Activated CD8-positive, alpha-beta memory T cell treated with anti-CD3 and anti-CD28 coated beads for 36 hours (primary cell): ENCODE measurements at regions not wholly inside any gene's neighbourhood (a gene's known extent, or its start where the extent isn't known, plus 50 kb on each side); places are given as distances from the start of the nearest gene placed in this dataset.
"Not testable (repeated sequence)": the region's sequence is repeated elsewhere in the genome, so short reads cannot be mapped to it uniquely, and the experiment has no call there.

Experiments
- CTCF ChIA-PET: fragments of 350-600 bp; sonication (Branson Sonifier 250); formaldehyde crosslinking; loops from one replicate; lab custom pipeline; 2021; ENCODE audit warnings: antibody characterized with exemption; lab: Charles Lee
- POLR2A ChIA-PET: fragments of 350-600 bp; sonication (Branson Sonifier 250); formaldehyde crosslinking; loops from one replicate; lab custom pipeline; 2021; ENCODE audit warnings: antibody characterized with exemption; lab: Charles Lee

DNA sequence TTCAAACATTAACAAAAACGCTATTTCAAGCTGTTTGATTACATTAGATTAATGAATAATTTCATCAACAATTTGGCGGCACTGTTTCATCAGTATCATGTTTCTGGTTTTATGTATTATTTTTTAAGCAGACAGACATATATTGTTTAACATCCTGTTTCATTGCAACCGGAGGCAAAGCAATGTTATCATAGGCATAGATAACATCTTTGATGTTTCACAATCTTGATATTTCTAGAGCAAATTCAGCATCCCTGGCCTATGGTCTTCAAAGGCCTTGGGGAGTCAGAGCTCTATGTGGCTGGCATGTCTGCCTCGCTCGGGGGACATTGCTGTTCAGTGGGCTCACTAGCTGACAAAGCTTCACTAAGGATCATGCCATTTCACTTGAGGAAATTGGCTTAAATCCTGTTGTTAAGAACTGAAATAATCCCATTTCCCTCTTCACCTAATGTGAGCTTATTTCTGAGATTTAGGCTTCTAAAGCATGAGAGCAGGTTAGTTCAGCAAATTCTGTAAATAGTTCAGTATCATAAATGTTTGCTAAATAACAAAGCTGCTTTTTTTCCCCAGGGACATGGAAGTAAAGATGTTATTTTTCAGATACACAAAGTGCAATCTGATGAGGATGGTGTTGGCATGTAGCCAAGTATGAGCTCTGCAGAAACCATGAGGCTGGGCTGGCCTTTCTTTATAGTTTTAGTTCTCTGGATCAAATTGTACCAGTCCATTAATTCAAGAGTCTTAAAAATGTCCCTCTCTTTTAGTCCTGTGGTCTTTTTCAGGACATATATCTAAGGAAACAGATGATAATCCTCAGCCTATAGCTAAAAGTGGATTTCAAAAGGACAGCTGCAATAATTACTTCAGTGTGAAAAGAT, 941.4 kb downstream of the PLOD2 start:
- ChIA-PET POLR2A (no interaction called here), CTCF (no interaction called here)

DNA sequence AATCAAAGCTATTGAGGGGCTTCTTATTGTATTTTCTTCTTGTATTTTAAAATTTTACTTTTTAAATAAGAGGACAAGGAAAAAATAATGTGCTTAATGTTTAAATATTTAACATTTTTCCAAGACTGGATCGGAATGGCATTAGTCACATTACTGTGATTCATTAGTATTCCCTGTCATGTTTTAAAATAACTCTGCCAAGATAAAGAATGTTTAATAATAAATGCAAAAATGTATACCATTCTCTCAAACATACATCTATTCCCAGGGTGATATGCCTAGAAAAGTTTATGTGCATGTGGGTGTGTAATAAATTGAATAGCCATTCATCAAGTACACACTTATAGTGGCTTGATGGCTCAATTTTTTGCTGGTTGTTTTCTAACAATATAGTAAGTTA, 936.1 kb downstream of the PLOD2 start:
- ChIA-PET POLR2A (no interaction called here), CTCF (no interaction called here)

DNA sequence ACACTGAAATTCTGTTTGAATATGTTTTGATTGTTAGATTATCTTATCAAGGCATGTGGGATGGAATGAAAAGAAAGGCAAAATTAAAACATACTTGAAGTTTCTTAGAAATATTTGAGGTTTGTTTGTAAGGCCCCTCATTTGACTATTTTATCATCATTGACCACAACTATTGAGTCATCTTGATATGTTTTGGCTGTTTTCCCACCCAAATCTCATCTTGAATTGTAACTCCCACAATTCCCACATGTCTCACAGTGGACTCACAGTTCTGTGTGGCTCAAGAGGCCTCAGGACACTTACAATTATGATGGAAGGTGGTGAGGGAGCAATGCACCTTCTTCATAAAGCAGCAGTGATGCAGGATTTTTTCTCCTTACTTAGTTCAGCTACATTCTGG, 917.1 kb downstream of the PLOD2 start:
- POLR2A ChIA-PET, result no interaction called here
- CTCF ChIA-PET, result no interaction called here

DNA sequence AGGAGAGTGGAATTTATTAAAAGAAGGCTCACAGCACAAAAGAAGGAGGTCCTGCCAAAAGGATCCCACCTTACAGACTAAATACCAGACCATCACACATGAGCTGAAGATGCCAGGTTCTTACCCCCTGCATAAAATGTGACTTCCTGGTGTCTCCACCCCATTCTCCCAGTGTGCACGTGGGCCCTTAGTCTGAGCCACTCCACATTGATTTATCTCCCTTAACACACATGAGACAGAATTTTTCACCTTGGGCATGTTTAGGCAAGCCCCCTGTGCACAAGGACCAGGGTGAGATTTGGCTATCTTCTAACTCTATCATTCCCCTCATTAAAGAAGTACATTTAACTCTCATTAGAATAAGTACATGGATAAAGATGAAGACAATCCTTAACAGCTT, 916.7 kb downstream of the PLOD2 start:
- POLR2A ChIA-PET, result no interaction called here
- CTCF ChIA-PET, result no interaction called here

DNA sequence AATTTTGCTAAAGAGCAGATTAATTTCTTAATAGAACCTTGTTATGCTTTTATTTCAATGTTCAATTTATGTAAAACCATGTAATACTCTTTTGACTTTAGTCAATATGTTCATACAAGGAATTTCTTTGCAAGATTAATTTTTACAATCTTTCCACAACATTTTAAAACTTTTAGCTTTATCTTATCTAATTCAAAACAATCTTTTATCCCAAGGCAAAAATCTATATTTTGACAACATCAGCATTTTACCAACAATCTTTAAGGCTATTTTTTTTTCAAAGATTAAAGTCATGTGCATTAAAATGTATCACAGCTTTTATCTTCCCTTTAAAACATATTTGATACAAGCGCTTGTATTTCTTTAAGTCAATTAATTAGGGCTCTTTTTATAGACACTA, 914.7 kb downstream of the PLOD2 start:
- ChIA-PET POLR2A (no interaction called here), CTCF (no interaction called here)

DNA sequence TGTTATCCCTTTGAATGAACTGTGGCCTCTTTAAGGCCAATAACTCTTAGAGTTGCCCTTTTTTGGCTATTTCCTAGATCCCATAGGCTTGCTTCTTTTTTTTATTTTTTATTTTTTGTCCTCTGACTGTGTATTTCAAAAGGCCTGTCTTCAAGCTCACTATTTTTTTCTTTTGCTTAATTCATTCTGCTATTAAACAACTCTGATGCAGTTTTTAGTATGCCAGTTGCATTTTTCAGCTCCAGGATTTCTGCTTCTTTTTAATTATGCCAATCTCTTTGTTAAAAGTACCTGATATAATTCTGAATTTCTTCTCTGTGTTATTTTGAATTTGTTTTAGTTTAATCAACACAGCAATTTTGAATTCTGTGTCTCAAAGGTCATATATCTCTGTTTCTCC, 912.1 kb downstream of the PLOD2 start:
- POLR2A ChIA-PET, result no interaction called here
- CTCF ChIA-PET, result no interaction called here

DNA sequence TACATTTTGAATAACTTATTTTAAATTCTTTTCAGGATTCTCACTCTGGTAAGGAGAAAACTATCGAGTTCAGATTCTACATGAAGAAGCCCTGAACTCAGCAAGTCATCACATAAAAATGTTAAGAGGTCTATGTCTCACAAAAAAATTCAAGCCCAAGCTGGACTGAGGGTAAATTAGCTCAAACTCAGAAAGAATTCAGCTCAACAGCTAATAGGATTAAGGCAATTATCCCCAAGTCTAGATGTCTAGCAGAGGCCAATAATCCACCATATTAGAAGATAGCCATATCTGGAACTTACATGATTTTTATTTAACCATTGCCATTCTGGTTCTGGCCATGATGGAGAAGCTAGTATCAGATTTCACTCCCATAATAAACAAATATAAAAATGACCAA, 909.7 kb downstream of the PLOD2 start:
- ChIA-PET POLR2A (no interaction called here), CTCF (no interaction called here)

DNA sequence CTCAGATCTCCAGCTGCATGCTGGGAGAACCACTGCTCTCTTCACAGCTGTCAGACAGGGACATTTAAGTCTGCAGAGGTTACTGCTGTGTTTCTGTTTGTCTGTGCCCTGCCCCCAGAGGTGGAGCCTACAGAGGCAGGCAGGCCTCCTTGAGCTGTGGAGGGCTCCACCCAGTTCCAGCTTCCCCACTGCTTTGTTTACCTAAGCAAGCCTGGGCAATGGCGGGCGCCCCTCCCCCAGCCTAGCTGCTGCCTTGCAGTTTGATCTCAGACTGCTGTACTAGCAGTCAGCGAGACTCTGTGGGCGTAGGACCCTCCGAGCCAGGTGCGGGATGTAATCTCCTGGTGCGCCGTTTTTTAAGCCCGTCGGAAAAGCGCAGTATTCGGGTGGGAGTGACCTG, 903.0 kb downstream of the PLOD2 start:
- CTCF ChIA-PET, POLR2A ChIA-PET: not testable (repeated sequence)

DNA sequence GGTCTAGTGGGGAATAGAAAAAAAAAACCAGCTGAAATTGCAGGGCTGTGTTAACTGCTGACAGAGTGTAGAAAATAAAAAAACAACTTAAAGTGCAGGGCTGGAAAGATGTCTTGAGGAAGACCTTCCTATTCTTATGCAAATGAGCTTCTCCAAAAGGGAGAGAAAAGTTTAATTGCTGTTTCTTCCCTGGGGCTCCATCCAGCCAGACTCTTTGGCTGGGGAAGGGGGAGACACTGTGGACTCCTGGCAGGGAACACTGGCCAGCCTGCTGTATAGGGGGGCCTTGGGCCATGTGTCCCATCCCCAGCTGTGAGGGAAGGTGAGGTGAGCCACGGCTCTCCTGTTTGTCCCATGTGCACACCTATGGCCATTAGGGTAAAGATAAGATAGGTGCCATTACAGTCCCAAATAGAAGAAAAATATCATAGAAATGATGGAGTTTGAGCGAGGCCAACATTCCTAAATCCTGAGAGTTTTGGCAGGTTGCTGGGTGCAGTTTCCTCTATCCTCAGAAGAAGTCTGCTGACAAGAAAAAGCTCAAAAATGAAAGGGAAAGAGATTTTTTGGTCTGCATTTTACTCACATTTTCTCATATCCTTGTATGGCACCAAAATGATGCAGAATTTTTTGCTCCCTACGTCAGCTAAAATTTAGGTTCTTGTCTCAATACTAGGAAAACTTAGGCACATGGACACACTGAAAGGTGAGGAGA, 901.7 kb downstream of the PLOD2 start:
- CTCF ChIA-PET, result no interaction called here
- POLR2A ChIA-PET, result no interaction called here

DNA sequence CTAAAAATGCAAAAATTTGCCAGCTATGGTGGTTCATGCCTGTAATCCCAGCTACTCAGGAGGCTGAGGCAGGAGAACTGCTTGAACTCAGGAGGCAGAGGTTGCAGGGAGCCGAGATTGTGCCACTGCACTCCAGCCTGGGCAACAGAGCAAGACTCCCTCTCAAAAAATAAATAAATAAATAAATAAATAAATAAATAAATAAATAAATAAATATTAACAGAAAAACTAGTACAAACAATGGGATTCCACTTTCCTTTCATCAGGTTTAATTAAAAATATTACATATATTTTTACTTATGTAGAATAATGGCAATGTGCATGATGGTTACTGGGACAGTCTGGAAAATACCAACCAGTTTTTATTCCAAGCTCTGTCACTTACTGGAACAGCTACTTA, 897.5 kb downstream of the PLOD2 start:
- POLR2A ChIA-PET, CTCF ChIA-PET: not testable (repeated sequence)

DNA sequence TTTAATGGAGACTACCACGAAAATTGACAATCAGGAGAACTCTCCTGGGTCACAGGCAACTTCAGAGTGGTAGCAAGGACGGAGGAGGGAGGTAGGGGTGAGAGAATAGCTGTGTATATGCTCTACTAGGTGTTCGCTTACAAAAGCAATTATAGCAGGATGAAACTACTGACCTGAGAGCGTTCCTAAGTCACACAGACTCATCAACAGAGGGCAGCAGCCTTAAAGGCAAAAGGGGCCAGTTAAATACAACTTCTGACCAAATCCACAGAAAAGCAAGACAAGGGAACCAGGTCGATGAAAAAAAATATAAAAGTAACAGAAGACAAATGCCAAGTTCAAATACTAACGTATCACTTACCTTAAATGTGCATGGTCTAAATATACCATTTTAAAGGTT, 894.6 kb downstream of the PLOD2 start:
- ChIA-PET POLR2A (no interaction called here), CTCF (no interaction called here)

DNA sequence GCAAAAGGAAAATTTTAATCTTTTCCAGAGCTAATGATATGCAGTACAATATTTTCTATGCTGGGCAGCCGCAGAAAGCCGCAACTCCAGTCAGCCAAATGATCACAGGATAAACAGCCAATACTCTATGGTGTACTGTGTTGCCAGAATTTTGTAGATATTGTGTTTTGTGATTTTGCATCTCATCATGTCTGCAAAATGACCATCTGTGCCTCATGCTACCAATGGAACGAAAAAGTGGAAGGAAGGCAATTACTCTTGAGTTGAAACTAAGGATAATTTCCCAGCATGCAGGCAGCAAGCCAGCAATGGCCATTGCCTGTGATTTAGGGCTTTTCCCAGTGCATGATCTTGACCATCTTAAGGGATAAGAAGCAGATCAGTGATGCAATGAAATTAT, 891.9 kb downstream of the PLOD2 start:
- ChIA-PET POLR2A (no interaction called here), CTCF (no interaction called here)

DNA sequence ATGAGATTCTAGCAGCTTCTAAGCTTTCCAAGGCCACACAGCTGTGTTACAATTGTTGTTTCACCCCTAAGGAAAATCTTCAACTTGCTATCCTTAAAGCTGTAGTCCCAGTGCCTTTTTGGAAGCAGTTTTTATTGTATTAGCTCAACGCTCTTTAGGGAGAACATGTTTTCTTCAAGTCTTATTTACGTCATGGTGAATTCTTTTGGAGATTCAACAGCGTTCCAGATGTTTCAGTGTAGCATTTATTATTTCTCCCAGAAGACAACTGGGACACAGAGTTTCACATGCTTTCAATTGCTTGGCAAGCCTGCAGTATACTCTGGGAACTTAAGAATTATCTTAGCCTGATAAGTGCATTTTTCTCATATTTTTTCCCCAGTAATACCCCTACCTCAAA, 888.3 kb downstream of the PLOD2 start:
- ChIA-PET POLR2A (no interaction called here), CTCF (no interaction called here)

DNA sequence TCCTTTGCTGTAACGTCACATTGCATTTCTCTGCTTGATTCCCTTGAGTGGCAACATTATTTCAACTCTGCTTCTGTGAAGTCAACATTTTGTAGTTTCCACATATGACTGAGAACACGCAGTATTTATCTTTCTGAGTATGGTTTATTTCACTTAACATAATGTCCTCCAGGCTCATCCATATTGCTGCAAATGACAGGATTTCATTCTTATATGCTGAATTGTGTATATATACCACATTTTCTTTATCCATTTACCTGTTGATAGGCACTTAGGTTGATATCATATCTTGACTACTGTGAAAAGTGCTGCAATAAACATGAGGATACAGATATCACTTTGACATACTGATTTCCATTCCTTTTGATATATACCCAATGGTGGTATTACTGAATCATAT, 878.5 kb downstream of the PLOD2 start:
- CTCF ChIA-PET, result no interaction called here
- POLR2A ChIA-PET, result no interaction called here

DNA sequence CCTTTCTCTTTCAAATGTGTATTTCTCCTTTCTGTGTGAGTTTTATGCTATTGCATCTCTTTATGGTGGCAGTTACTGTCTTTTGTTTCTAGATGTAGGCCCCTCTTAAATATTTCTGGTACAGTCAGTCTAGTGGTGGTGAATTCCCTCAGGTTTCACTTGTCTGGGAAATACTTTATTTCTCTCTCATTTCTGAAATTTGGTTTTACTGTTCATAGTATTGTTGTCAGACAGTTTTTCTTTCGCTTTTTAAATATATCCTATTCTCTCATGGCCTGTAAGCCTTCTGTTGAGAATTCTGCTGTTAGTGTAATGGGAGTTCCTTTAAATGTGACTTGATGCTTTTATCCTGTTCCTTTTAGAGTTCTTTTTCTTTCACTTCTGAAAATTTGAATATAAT, 874.0 kb downstream of the PLOD2 start:
- ChIA-PET CTCF (no interaction called here), POLR2A (no interaction called here)

DNA sequence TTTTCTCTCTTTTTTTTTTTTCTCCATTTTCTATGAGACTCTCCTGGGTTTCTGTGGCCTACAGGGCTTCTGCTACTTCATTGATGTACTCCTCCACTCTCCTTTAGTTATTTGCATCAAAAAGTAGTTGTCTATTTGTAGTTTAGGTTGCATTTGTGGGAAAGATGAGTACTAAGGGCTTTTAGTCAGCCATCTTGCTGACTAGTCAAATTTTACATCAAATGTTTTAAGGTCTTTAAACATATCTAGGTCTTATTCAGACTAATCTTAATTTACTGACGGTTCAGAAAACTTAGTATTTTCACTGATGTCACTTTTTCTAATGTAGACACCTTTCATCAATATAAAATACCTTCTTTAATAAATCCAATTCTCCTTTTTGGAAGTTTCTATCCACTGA, 871.0 kb downstream of the PLOD2 start:
- ChIA-PET CTCF (no interaction called here), POLR2A (no interaction called here)

DNA sequence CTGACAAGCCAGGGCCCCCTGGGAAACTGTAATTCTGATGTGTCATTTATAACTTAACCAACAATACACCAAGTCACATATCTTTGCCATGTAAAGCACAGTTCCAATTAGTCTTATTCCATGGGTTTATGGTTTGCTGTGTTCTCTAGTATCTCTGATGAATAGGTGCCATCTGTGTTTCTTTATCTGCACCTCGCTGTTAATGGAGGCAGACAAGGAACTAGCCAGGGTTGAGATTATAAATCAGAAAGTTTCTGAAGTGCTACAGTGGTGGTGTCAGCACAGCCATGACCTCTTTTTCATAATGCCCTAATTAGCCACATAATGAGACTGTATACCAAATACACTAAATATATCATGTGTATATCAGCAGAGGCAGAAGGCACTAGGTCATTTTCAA, 866.4 kb downstream of the PLOD2 start:
- ChIA-PET POLR2A (no interaction called here), CTCF (no interaction called here)

DNA sequence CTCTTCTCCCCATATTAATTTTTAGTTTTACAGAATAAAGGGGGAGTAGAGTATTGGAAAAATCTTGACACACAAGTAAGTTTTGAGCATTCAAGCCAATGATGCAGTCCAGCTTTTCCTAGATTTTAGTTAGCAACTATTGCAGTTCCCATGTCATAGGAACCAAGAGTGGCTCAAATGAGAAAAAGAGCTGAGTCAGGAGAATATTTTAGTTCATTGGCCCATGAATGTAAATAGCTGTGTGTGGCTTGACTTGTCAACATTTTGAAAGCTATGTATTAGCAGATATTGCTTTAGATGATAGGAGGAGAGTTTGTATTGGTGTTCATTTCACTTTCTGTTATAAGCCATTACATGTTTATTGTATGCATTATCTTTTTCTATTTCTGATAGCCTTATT, 853.7 kb downstream of the PLOD2 start:
- CTCF ChIA-PET, result no interaction called here
- POLR2A ChIA-PET, result no interaction called here

DNA sequence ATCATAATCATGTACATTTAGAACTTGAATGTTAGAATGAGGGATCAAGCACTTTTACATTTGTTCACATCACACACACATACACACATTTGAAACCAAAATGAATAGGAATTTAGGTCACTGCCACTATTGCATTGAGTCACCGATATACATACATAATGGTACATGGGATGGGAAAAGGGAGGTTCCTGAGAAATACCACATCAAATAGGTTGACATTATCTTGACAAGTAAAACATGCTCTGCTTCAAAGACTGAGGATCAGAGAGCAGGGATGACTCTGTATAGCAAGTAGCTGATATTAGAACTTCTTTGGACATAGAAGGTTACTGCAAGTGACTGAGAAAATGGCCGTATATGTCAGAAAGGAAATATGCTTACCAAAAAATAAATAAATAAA, 847.2 kb downstream of the PLOD2 start:
- ChIA-PET POLR2A (no interaction called here), CTCF (no interaction called here)

DNA sequence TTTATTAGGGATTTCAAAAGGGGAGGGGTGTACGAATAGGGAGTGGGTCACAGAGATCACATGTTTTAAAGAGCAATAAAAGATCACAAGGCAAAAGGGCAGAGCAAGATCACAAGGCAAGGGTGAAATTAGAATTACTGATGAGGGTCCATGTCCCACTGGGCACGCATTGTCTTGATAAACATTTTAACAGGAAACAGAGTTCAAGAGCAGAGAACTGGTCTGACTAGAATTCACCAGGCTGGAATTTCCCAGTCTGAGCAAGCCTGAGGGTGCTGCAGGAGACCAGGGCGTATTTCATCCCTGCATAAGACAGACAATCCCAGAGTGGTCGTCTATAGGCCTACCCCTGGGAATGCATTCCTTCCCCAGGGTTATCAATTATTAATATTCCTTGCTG, 844.7 kb downstream of the PLOD2 start:
- CTCF ChIA-PET, result not testable (repeated sequence)

DNA sequence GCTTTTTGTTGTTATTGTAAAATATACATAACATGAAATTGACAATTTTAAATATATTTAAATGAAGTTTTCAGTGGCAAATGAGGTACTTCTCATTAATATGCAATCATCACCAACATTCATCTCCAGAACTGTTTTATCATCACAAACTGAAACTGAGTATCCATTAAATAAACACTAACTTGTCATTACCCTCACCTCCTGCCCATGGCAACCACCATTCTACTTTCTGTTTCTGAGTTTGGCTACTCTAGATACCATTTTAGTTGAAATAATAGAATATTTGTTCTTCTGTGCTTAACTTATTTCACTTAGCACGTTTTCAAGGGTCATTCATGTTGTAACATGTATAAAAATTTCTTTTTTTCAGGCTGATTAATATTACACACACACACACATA, 834.3 kb downstream of the PLOD2 start:
- CTCF ChIA-PET, result no interaction called here
- POLR2A ChIA-PET, result no interaction called here

More for the DNA sequence above, 844.7 kb downstream of the PLOD2 start:
- POLR2A ChIA-PET, result not testable (repeated sequence)
